ENCODE measurements at regions not wholly inside any gene's neighbourhood (a gene's known extent, or its start where the extent isn't known, plus 50 kb on each side); places are given as distances from the start of the nearest gene placed in this dataset.

DNA sequence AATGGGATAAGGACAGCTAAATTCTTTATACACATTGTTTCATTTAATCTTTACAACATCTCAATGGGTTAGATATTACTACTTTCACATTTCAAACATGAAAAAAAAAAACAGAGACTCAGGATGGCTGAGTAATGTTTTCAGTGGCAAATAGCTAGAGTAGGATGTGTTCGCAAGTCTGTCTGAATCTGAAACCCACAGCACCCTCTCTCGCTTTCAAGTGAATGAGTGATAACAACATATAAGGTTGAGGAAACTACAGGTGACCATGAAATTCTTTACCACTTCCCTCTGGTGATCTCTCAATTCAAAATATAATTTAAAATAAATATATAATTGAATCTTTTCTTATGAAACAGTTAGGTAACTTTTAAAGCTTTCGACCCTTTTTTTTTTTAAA lies 162.6 kb downstream of the PRR32 start:
- TF ChIP-seq, protein P1, sequence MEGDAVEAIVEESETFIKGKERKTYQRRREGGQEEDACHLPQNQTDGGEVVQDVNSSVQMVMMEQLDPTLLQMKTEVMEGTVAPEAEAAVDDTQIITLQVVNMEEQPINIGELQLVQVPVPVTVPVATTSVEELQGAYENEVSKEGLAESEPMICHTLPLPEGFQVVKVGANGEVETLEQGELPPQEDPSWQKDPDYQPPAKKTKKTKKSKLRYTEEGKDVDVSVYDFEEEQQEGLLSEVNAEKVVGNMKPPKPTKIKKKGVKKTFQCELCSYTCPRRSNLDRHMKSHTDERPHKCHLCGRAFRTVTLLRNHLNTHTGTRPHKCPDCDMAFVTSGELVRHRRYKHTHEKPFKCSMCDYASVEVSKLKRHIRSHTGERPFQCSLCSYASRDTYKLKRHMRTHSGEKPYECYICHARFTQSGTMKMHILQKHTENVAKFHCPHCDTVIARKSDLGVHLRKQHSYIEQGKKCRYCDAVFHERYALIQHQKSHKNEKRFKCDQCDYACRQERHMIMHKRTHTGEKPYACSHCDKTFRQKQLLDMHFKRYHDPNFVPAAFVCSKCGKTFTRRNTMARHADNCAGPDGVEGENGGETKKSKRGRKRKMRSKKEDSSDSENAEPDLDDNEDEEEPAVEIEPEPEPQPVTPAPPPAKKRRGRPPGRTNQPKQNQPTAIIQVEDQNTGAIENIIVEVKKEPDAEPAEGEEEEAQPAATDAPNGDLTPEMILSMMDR (IDR thresholded peaks at IDR 0.05): no peak
- TF ChIP-seq POLR2A (IDR thresholded peaks at IDR 0.05): no peak
